Activated CD4-positive, alpha-beta T cell treated with anti-CD3 and anti-CD28 coated beads for 24 hours (primary cell): ENCODE measurements at regions not wholly inside any gene's neighbourhood (a gene's known extent, or its start where the extent isn't known, plus 50 kb on each side); places are given as distances from the start of the nearest gene placed in this dataset.

Experiments used
- DNase-seq, 2 donors: peaks; one replicate each; pipeline ENCODE4 v3.0.0-alpha.2; 2020; ENCODE audit warnings: low read depth in 2 of 2

- DNase-seq: no peak
Observed at GRCh38 chr10:106520698-106521097, 643.8 kb downstream of the SORCS1 start.

- DNase-seq: no peak
Observed at GRCh38 chr10:106519376-106520030, 645.0 kb downstream of the SORCS1 start.

GRCh38 chr10:106515206-106515790 lies 649.2 kb downstream of the SORCS1 start:
- DNase-seq: no peak

GRCh38 chr10:106513352-106513771 lies 651.1 kb downstream of the SORCS1 start:
- DNase-seq: no peak

GRCh38 chr10:106511917-106512316 lies 652.6 kb downstream of the SORCS1 start:
- no peak for DNase-seq

- no peak for DNase-seq
Observed at GRCh38 chr10:106508950-106509349, 655.6 kb downstream of the SORCS1 start.

- no peak for DNase-seq
Observed at GRCh38 chr10:106506526-106507283, 657.8 kb downstream of the SORCS1 start.

- no peak for DNase-seq
Observed at GRCh38 chr10:106504536-106504935, 660.0 kb downstream of the SORCS1 start.

- DNase-seq: no peak
Observed at GRCh38 chr10:106502641-106503040, 661.9 kb downstream of the SORCS1 start.

- no peak for DNase-seq
Observed at GRCh38 chr10:106500925-106501525, 663.5 kb downstream of the SORCS1 start.

- DNase-seq: no peak
Observed at GRCh38 chr10:106500041-106500924, 664.2 kb downstream of the SORCS1 start.

- DNase-seq: no peak
Observed at GRCh38 chr10:106499448-106499847, 665.1 kb downstream of the SORCS1 start.

- no peak for DNase-seq
Observed at GRCh38 chr10:106498675-106499074, 665.8 kb downstream of the SORCS1 start.

GRCh38 chr10:106495931-106496330 lies 668.6 kb downstream of the SORCS1 start:
- no peak for DNase-seq

GRCh38 chr10:106493751-106494150 lies 670.8 kb downstream of the SORCS1 start:
- no peak for DNase-seq

GRCh38 chr10:106493226-106493625 lies 671.3 kb downstream of the SORCS1 start:
- DNase-seq: no peak

- no peak for DNase-seq
Observed at GRCh38 chr10:106487726-106488125, 676.8 kb downstream of the SORCS1 start.

- no peak for DNase-seq
Observed at GRCh38 chr10:106481598-106482275, 682.8 kb downstream of the SORCS1 start.

- DNase-seq: no peak
Observed at GRCh38 chr10:106479636-106480035, 684.9 kb downstream of the SORCS1 start.

GRCh38 chr10:106474876-106475275 lies 689.6 kb downstream of the SORCS1 start:
- DNase-seq: no peak

GRCh38 chr10:106473129-106473685 lies 691.3 kb downstream of the SORCS1 start:
- no peak for DNase-seq
